Activated B cell treated with CpG ODN at 0.5 μM for 24 hours (primary cell): ENCODE measurements at regions not wholly inside any gene's neighbourhood (a gene's known extent, or its start where the extent isn't known, plus 50 kb on each side); places are given as distances from the start of the nearest gene placed in this dataset.

Source experiments
- ATAC-seq: fragments of 200-7000 bp; cut with Tn5 transposase; one replicate; pipeline ENCODE4 v1.10.0; 2021; ENCODE audit warnings: low read depth, mild to moderate bottlenecking, moderate library complexity
- CTCF ChIA-PET: fragments of 350-600 bp; sonication (Branson Sonifier 250); formaldehyde crosslinking; loops from one replicate; lab custom pipeline; 2021; ENCODE audit warnings: antibody characterized with exemption; lab: Charles Lee
- POLR2A ChIA-PET: fragments of 350-600 bp; sonication (Branson Sonifier 250); formaldehyde crosslinking; loops from one replicate; lab custom pipeline; 2021; ENCODE audit warnings: antibody characterized with exemption; lab: Charles Lee
- DNase-seq: peaks from one replicate; pipeline ENCODE4 v3.0.0; 2022
- H3K27ac Mint-ChIP-seq: one replicate; pipeline ENCODE4 v1.8.0; 2020; ENCODE audit warnings: mixed read lengths
- H3K27me3 Mint-ChIP-seq: one replicate; pipeline ENCODE4 v1.8.0; 2021; ENCODE audit warnings: mixed read lengths
- H3K36me3 Mint-ChIP-seq: one replicate; pipeline ENCODE4 v1.8.0; 2021; ENCODE audit warnings: low read depth, mixed read lengths
- H3K4me1 Mint-ChIP-seq: one replicate; pipeline ENCODE4 v1.8.0; 2021; ENCODE audit warnings: mixed read lengths
- H3K4me3 Mint-ChIP-seq: one replicate; pipeline ENCODE4 v1.8.0; 2020; ENCODE audit warnings: mild to moderate bottlenecking, mixed read lengths
- H3K9me3 Mint-ChIP-seq: one replicate; pipeline ENCODE4 v1.8.0; 2020; ENCODE audit warnings: mixed read lengths
- CTCF ChIP-seq: fragments of 200-600 bp; IDR thresholded peaks from one replicate; pipeline ENCODE4 v1.8.0; 2022; ENCODE audit warnings: antibody characterized with exemption, mild to moderate bottlenecking
- intact Hi-C: fragments of 100-400 bp; cut with micrococcal nuclease; formaldehyde crosslinking; loops from one replicate; pipeline ENCODE4 v1.15.1; 2024

DNA sequence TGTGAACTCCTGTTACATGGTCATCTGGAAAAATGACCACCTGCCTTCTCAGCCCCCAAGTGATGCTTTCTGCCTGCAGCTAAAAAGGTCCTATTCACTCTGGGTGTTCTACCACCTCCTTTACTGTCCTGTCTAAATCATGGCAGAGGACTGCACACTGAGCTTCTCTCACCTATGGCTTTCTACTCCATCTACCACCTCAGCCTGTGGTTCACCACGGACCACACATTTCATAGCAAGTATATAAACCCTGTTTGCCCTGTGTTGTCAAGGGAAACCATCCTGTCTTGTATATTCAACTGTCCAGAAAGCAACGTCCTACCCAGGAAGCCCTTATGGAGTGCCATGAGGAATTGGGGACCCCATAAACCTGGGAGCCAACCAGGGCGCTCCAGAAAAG, 167.4 kb upstream of the ITGA1 start:
- POLR2A ChIA-PET: no interaction called here
- H3K4me1 Mint-ChIP-seq: no peaks in the 10 kb centered on the region
- no peak for TF ChIP-seq CTCF
- intact Hi-C loops: no loop called here
- CTCF ChIA-PET: no interaction called here
- no peaks in the 10 kb centered on the region for H3K36me3 Mint-ChIP-seq
- H3K27me3 Mint-ChIP-seq: no peaks in the 10 kb centered on the region
- H3K9me3 Mint-ChIP-seq: peaks cover 4% of the 10 kb centered on the region
- ATAC-seq (no peak), DNase-seq (no peak)
- H3K4me3 Mint-ChIP-seq: no peak overlapping the region
- no peak overlapping the region for H3K27ac Mint-ChIP-seq

- no peaks in the 10 kb centered on the region for H3K36me3 Mint-ChIP-seq
- intact Hi-C loops: no loop called here
- peaks cover 4% of the 10 kb centered on the region for H3K9me3 Mint-ChIP-seq
- ChIA-PET CTCF (no interaction called here), POLR2A (no interaction called here)
- H3K4me3 Mint-ChIP-seq: no peak overlapping the region
- no peak for DNase-seq
- TF ChIP-seq CTCF: no peak
- no peak for ATAC-seq
- H3K27ac Mint-ChIP-seq: no peak overlapping the region
- no peaks in the 10 kb centered on the region for H3K4me1 Mint-ChIP-seq
- no peaks in the 10 kb centered on the region for H3K27me3 Mint-ChIP-seq
These were observed 164.4 kb upstream of the ITGA1 start for GRCh38 chr5:52623291-52623690.

DNA sequence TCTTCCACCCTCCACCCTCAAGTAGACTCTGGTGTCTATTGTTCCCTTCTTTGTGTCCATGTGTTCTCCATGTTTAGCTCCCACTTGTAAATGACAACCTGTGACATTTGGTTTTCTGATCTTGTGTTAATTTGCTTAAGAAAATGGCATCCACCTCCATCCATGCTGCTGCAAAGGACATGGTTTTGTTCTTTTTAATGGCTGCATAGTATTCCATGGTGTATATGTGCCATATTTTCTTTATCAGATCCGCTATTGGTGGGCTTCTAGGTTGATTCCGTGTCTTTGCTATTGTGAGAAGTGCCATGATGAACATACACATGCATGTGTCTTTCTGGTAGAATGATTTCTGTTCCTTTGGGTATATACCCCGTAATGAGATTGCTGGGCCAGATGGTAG, 163.4 kb upstream of the ITGA1 start:
- intact Hi-C loops: no loop called here
- peaks cover 2% of the 10 kb centered on the region for H3K9me3 Mint-ChIP-seq
- H3K36me3 Mint-ChIP-seq: no peaks in the 10 kb centered on the region
- no peak overlapping the region for H3K27ac Mint-ChIP-seq
- ChIA-PET POLR2A (no interaction called here), CTCF (no interaction called here)
- no peak for DNase-seq
- TF ChIP-seq CTCF: no peak
- H3K4me3 Mint-ChIP-seq: no peak overlapping the region
- no peaks in the 10 kb centered on the region for H3K27me3 Mint-ChIP-seq
- H3K4me1 Mint-ChIP-seq: no peaks in the 10 kb centered on the region
- ATAC-seq: no peak

DNA sequence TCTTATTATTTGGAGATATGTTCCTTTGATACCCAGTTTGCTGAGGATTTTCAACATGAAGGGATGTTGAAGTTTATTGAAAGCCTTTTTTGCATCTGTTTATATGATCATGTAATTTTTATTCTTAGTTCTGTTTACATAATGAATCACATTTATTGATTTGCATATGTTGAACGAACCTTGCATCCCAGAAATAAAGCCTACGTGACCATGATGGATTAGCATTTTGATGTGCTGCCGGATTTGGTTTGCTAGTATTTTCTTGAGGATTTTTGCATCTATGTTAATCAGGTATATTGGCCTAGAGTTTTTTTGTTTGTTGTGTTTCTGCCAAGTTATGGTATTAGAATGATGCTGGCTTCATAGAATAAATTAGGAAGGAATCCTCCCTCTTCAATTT, 161.4 kb upstream of the ITGA1 start:
- H3K27ac Mint-ChIP-seq: no peak overlapping the region
- H3K4me1 Mint-ChIP-seq: no peaks in the 10 kb centered on the region
- DNase-seq: no peak
- H3K4me3 Mint-ChIP-seq: no peak overlapping the region
- peaks cover 2% of the 10 kb centered on the region for H3K9me3 Mint-ChIP-seq
- ChIA-PET POLR2A (no interaction called here), CTCF (no interaction called here)
- no peak for ATAC-seq
- H3K27me3 Mint-ChIP-seq: no peaks in the 10 kb centered on the region
- TF ChIP-seq CTCF: no peak
- intact Hi-C loops: no loop called here
- no peaks in the 10 kb centered on the region for H3K36me3 Mint-ChIP-seq

- Mint-ChIP-seq H3K36me3 (no peaks in the 10 kb centered on the region), H3K27ac (no peak overlapping the region), H3K4me1 (no peaks in the 10 kb centered on the region), H3K27me3 (no peaks in the 10 kb centered on the region), H3K4me3 (no peak overlapping the region), H3K9me3 (peaks cover 4% of the 10 kb centered on the region)
- TF ChIP-seq CTCF: no peak
- POLR2A ChIA-PET: no interaction called here
- ATAC-seq (no peak), DNase-seq (no peak)
- CTCF ChIA-PET: no interaction called here
- intact Hi-C loops: no loop called here
These were observed 160.0 kb upstream of the ITGA1 start for GRCh38 chr5:52627740-52628139.
